Effector memory CD8-positive, alpha-beta T cell (primary cell): ENCODE measurements at regions not wholly inside any gene's neighbourhood (a gene's known extent, or its start where the extent isn't known, plus 50 kb on each side); places are given as distances from the start of the nearest gene placed in this dataset.
A peak's percentile ranks its signal among the peaks of the same experiment; 100 is the strongest.

Experiments used
- ATAC-seq: fragments of 150-1000 bp; cut with Tn5 transposase; replicated peaks from 2 replicates; pipeline ENCODE4 v1.10.0; 2021; ENCODE audit warnings: mild to moderate bottlenecking, moderate library complexity
- DNase-seq, 3 experiments: peaks; one replicate each; pipeline ENCODE4 v3.0.0; 2021
- H3K27ac Mint-ChIP-seq, 2 donors: one replicate each; pipeline ENCODE4 v1.8.0; 2022; ENCODE audit warnings: mild to moderate bottlenecking in 2 of 2, mixed read lengths in 2 of 2, moderate library complexity in 2 of 2
- H3K27me3 Mint-ChIP-seq, 2 donors: one replicate each; pipeline ENCODE4 v1.8.0; 2022; ENCODE audit warnings: mixed read lengths in 2 of 2
- H3K36me3 Mint-ChIP-seq: one replicate; pipeline ENCODE4 v1.8.0; 2022; ENCODE audit warnings: mild to moderate bottlenecking, moderate library complexity, mixed read lengths; ENCODE audit not compliant: insufficient read depth
- H3K4me1 Mint-ChIP-seq, 2 donors: one replicate each; pipeline ENCODE4 v1.8.0; 2022; ENCODE audit warnings: low read depth in 2 of 2, mixed read lengths in 2 of 2
- H3K4me3 Mint-ChIP-seq, 2 donors: one replicate each; pipeline ENCODE4 v1.8.0; 2022; ENCODE audit warnings: mild to moderate bottlenecking in 2 of 2, mixed read lengths in 2 of 2, moderate library complexity in 2 of 2
- H3K9me3 Mint-ChIP-seq, 2 donors: one replicate each; pipeline ENCODE4 v1.8.0; 2022; ENCODE audit warnings: mixed read lengths in 2 of 2

GRCh38 chr20:4592316-4593148, 93.7 kb upstream of the PRNP start:
- DNase-seq (peak; percentile 39 to 53 (median 39)), ATAC-seq (peak; percentile 67)
- Mint-ChIP-seq H3K9me3 (no peaks in the 10 kb centered on the region), H3K4me1 (peaks cover 5% of the 10 kb centered on the region in 2 donors), H3K4me3 (peak overlapping the region; percentile 56 to 76), H3K36me3 (no peaks in the 10 kb centered on the region), H3K27ac (peak overlapping the region in 1 of 2 donors; percentile 38), H3K27me3 (peaks cover 25 to 30% of the 10 kb centered on the region in 2 donors)

GRCh38 chr20:4591975-4592315, 94.3 kb upstream of the PRNP start:
- Mint-ChIP-seq H3K9me3 (no peaks in the 10 kb centered on the region), H3K36me3 (no peaks in the 10 kb centered on the region), H3K4me1 (peaks cover 5% of the 10 kb centered on the region in 2 donors), H3K4me3 (peak overlapping the region in 1 of 2 donors; percentile 54), H3K27ac (no peak overlapping the region), H3K27me3 (peaks cover 19 to 24% of the 10 kb centered on the region in 2 donors)
- DNase-seq (no peak), ATAC-seq (no peak)

DNA sequence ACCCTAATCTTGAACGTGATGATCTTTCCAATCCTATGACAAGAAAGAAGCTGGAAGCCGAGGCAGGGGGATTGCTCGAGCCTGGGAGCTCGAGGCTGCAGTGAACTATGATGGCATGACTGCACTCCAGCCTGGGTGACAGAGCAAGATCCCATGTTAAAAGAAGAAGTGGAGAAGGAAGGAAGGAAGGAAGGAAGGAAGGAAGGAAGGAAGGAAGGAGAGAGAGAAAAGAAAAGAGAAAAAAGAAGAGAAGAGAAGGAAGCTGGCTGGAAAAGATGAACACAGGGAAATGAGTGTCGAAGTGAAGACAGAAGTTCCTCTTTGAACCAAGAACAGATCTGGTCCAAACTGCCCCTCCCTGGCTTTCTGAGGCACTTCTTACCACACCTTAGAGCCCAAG, 100.5 kb upstream of the PRNP start:
- Mint-ChIP-seq H3K9me3 (no peaks in the 10 kb centered on the region), H3K36me3 (no peaks in the 10 kb centered on the region), H3K4me1 (no peaks in the 10 kb centered on the region), H3K4me3 (no peak overlapping the region), H3K27ac (no peak overlapping the region), H3K27me3 (peaks cover 30 to 50% of the 10 kb centered on the region in 2 donors)
- ATAC-seq (no peak), DNase-seq (no peak)

GRCh38 chr20:4585104-4585753, 101.0 kb upstream of the PRNP start:
- Mint-ChIP-seq H3K4me1 (no peaks in the 10 kb centered on the region), H3K9me3 (no peaks in the 10 kb centered on the region), H3K36me3 (no peaks in the 10 kb centered on the region), H3K27me3 (peaks cover 30 to 50% of the 10 kb centered on the region in 2 donors), H3K27ac (no peak overlapping the region), H3K4me3 (no peak overlapping the region)
- ATAC-seq (no peak), DNase-seq (no peak)

- peaks cover 30 to 50% of the 10 kb centered on the region in 2 donors for H3K27me3 Mint-ChIP-seq
- no peak for DNase-seq
- H3K27ac Mint-ChIP-seq, result no peak overlapping the region
- H3K4me1 Mint-ChIP-seq, result no peaks in the 10 kb centered on the region
- H3K9me3 Mint-ChIP-seq, result no peaks in the 10 kb centered on the region
- ATAC-seq, result no peak
- H3K36me3 Mint-ChIP-seq, result no peaks in the 10 kb centered on the region
- no peak overlapping the region for H3K4me3 Mint-ChIP-seq
These were observed 101.7 kb upstream of the PRNP start for GRCh38 chr20:4584510-4584909.

GRCh38 chr20:4581838-4582237, 104.4 kb upstream of the PRNP start:
- Mint-ChIP-seq H3K9me3 (no peaks in the 10 kb centered on the region), H3K27me3 (peaks cover 39 to 62% of the 10 kb centered on the region in 2 donors), H3K4me1 (no peaks in the 10 kb centered on the region), H3K36me3 (no peaks in the 10 kb centered on the region), H3K27ac (no peak overlapping the region), H3K4me3 (no peak overlapping the region)
- no peak for DNase-seq
- ATAC-seq, result no peak

DNA sequence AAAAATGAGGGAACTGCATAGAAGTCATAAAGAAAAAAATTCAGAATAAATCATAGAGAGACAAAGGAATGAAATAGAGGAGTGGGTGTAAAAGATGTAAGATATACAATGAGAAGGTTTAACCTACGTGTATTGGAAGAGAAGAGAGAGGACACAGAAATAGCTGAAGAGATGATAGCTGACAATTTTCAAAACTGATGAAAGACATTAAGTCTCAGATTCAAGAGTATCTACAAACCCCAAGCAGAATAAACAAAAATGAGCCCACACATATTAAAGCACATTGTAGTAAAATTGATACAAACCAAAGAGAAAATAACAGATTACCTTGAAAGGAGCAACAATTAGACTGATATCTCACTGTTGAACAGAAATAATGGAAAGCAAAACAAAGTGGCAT, 107.9 kb upstream of the PRNP start:
- no peaks in the 10 kb centered on the region for H3K36me3 Mint-ChIP-seq
- no peak for ATAC-seq
- no peak overlapping the region for H3K27ac Mint-ChIP-seq
- no peak overlapping the region for H3K4me3 Mint-ChIP-seq
- no peaks in the 10 kb centered on the region for H3K9me3 Mint-ChIP-seq
- peaks cover 58 to 64% of the 10 kb centered on the region in 2 donors for H3K27me3 Mint-ChIP-seq
- no peaks in the 10 kb centered on the region for H3K4me1 Mint-ChIP-seq
- DNase-seq, result no peak

DNA sequence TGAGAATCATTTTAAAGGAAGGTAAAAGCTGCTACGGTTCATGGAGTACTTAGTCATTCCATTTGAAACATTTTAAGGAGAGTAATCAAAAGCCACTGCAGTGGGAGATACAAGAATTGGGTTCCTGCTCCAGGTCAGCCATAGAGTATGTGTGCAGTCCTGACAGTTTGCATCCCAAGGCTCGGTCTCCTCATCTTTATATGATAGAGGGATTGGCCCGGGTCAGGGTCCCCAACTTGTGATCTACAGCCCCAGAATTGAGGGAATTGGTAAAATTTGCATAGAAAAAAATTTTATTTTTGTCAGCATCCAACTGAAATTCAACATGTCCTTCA, 111.9 kb upstream of the PRNP start:
- ATAC-seq (no peak), DNase-seq (no peak)
- Mint-ChIP-seq H3K27ac (no peak overlapping the region), H3K4me3 (no peak overlapping the region), H3K36me3 (no peaks in the 10 kb centered on the region), H3K4me1 (no peaks in the 10 kb centered on the region), H3K9me3 (no peaks in the 10 kb centered on the region), H3K27me3 (peaks cover 51 to 67% of the 10 kb centered on the region in 2 donors)

GRCh38 chr20:4573564-4574355, 112.5 kb upstream of the PRNP start:
- H3K4me3 Mint-ChIP-seq, result no peak overlapping the region
- no peak overlapping the region for H3K27ac Mint-ChIP-seq
- DNase-seq (no peak), ATAC-seq (no peak)
- no peaks in the 10 kb centered on the region for H3K9me3 Mint-ChIP-seq
- no peaks in the 10 kb centered on the region for H3K36me3 Mint-ChIP-seq
- no peaks in the 10 kb centered on the region for H3K4me1 Mint-ChIP-seq
- peaks cover 51 to 73% of the 10 kb centered on the region in 2 donors for H3K27me3 Mint-ChIP-seq

DNA sequence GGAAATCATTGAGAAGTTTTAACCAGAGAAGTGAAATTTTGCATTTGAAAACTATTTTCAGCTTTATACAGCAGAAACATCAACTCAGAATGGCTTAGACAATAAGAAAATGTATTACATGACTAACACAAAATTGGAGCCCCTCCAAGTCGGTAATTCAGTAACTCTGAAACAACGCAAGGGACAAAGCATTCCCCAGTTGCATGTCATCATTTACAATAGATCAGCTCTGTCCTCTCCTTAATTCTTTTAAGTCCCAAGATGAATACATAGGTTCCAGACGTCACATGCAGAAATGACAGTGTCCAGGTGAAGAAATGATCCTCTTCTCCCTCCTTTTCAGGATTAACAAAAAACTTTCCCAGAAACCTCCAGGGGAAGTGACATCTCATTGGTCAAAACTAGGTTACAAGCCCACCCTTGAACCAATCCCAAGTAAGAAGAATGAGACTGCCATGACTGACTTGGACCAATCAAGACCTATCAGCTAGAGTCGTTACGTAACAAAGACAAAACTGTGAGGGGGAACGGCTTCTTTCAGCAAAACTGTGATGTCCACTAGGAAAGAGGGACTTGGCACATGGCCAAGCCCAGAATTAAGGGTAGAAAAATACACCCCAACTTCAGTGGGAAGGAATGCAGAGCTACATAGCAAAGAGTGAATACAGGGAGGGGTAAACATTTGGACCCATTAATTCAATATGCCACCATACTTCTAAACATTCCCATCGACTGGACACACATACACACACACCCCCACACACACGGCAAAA, 114.3 kb upstream of the PRNP start:
- peaks cover 44 to 64% of the 10 kb centered on the region in 2 donors for H3K27me3 Mint-ChIP-seq
- no peak for DNase-seq
- no peak overlapping the region for H3K27ac Mint-ChIP-seq
- no peaks in the 10 kb centered on the region for H3K36me3 Mint-ChIP-seq
- no peaks in the 10 kb centered on the region for H3K9me3 Mint-ChIP-seq
- no peaks in the 10 kb centered on the region for H3K4me1 Mint-ChIP-seq
- ATAC-seq, result no peak
- no peak overlapping the region for H3K4me3 Mint-ChIP-seq

DNA sequence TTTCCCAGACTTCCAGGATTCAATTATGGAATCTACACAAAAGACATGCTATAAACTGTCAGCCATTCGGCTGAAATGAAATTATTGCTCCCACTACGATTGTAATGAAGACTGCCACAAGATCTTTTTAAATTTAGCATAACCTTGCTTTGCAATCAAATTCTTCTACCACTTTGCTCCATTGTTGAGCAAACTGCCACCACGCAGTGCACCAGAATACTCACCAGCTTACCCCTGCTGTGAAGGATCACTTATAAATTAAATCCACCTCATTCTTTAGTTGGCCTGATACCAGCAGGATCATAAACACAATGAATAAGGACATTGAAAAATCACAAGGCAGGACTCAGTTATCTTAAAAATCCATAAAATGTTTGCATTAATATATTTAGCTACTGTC, 116.4 kb upstream of the PRNP start:
- DNase-seq, result no peak
- H3K27ac Mint-ChIP-seq, result no peak overlapping the region
- no peaks in the 10 kb centered on the region for H3K9me3 Mint-ChIP-seq
- H3K36me3 Mint-ChIP-seq, result no peaks in the 10 kb centered on the region
- H3K4me3 Mint-ChIP-seq, result no peak overlapping the region
- no peak for ATAC-seq
- no peaks in the 10 kb centered on the region for H3K4me1 Mint-ChIP-seq
- H3K27me3 Mint-ChIP-seq, result peaks cover 37 to 58% of the 10 kb centered on the region in 2 donors

DNA sequence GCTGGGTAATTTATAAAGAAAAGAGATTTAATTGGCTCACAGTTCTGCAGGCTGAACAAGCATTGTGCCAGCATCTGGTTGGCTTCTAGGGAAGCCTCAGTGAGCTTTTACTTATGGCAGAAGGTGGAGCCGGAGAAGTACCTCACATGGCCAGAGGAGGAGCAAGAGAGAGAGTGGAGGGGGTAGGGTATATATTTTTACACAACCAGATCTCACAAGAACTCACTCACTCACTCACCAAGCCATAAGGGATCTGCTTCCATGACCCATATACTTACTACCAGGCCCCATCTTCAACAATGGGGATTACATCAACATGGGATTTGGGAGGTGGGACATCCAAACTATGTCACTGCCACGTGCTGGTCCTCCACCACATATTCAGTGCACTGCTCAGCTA, 117.2 kb upstream of the PRNP start:
- Mint-ChIP-seq H3K36me3 (no peaks in the 10 kb centered on the region), H3K27ac (no peak overlapping the region), H3K9me3 (no peaks in the 10 kb centered on the region), H3K4me3 (no peak overlapping the region), H3K4me1 (no peaks in the 10 kb centered on the region), H3K27me3 (peaks cover 42 to 63% of the 10 kb centered on the region in 2 donors)
- no peak for ATAC-seq
- no peak for DNase-seq

- no peaks in the 10 kb centered on the region for H3K4me1 Mint-ChIP-seq
- peaks cover 42 to 63% of the 10 kb centered on the region in 2 donors for H3K27me3 Mint-ChIP-seq
These were observed 117.8 kb upstream of the PRNP start for GRCh38 chr20:4568361-4568959.

More at GRCh38 chr20:4568361-4568959, 117.8 kb upstream of the PRNP start:
- DNase-seq, result no peak
- no peak overlapping the region for H3K27ac Mint-ChIP-seq
- no peak overlapping the region for H3K4me3 Mint-ChIP-seq
- no peak for ATAC-seq
- H3K9me3 Mint-ChIP-seq, result no peaks in the 10 kb centered on the region
- no peaks in the 10 kb centered on the region for H3K36me3 Mint-ChIP-seq
